Pancreas (tissue), 10 donors: ENCODE measurements at regions not wholly inside any gene's neighbourhood (a gene's known extent, or its start where the extent isn't known, plus 50 kb on each side); places are given as distances from the start of the nearest gene placed in this dataset.

Experiments used
- ATAC-seq, 4 donors: fragments of 200-7000 bp; cut with Tn5 transposase; one replicate each; pipeline versions ENCODE4 v1.8.0 to v1.9.1; 2020; ENCODE audit warnings: mild to moderate bottlenecking in 4 of 4, moderate library complexity in 4 of 4
- DNase-seq, 6 donors: peaks; one replicate each; pipeline ENCODE4 v3.0.0-alpha.2; 2020
- FAIRE-seq: peaks from 2 replicates; lab custom pipeline; 2012; peaks lifted over from hg19 to GRCh38; lab: Jason Lieb, UNC
- H3K27ac ChIP-seq, 4 donors: fragments of 200-600 bp; sonication (generic); 1 replicate in 3 of 4; 2 replicates in 1 of 4; pipeline versions ENCODE4 v1.5.0 to v1.8.0; 2020
- H3K27me3 ChIP-seq, 4 donors: fragments of 200-600 bp; one replicate each; pipeline ENCODE4 v1.8.0; 2021
- H3K36me3 ChIP-seq, 3 donors: fragments of 200-600 bp; sonication (generic) in 1 of 3; one replicate each; pipeline versions ENCODE4 v1.5.0 to v1.8.0; 2020 to 2021
- H3K4me1 ChIP-seq, 3 donors: fragments of 200-600 bp; one replicate each; pipeline ENCODE4 v1.8.0; 2021
- H3K4me3 ChIP-seq, 4 donors: fragments of 200-600 bp; sonication (generic) in 2 of 4; one replicate each; pipeline versions ENCODE4 v1.5.0 to v1.8.0; 2020 to 2021
- H3K9me3 ChIP-seq, 4 donors: fragments of 200-600 bp; one replicate each; pipeline ENCODE4 v1.8.0; 2021
- CTCF ChIP-seq, 4 donors: fragments of 200-600 bp; sonication (generic) in 3 of 4; IDR thresholded peaks; one replicate each; pipeline versions ENCODE4 v1.5.0 to v1.8.0; 2021; ENCODE audit warnings: antibody characterized with exemption in 4 of 4
- WGBS, 2 donors: extraction: QIAGEN DNeasy Blood & Tissue Kit; methylation state at CpG; one replicate each; pipeline ENCODE4 v1.1.7; 2013; 5-methylcytosine and 5-hydroxymethylcytosine counted together
- intact Hi-C, 3 donors: fragments of 100-400 bp; cut with DNase I; formaldehyde crosslinking; loops; one replicate each; pipeline versions ENCODE4 v1.11.1 to v1.14.2; 2022
- donor health status: healthy with polysubstance abuse.
- donor health status: DM: no; HTN: no; CAD: no; lungs with moderate emphysema.
- donor health status: DM: no; HTN: no; CAD: no.
- donor health status: control.
- donor health status: control.
- donor health status: Bipolar disorder and iron deficiency.
- donor health status: DM: yes; HTN: yes; CAD: no.
- donor health status: DM: no; HTN: no; CAD: no.
- donor health status: DM: no; HTN: no; CAD: no.
- donor health status: DM: yes; HTN: yes; CAD: no.

DNA sequence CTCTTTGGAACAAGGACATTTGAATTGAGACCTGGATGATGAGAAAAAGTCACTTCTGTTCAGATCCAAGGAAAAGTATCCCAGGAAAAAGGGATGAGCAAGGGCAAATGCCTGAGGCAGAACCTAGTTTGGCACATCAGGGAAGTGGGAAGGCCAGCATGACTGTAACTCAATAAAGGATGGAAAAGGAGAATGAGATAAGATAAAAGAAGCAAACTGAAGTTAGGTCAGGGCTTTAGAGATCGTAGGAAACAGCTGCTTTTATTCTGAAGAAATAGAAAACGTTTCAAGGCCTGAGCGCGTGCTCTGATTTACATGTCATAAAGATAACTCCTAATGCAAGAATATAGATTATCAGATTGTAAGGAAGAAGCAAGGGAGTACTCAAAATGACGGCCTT lies 450.0 kb downstream of the FRK start:
- H3K36me3 ChIP-seq, result no peaks in the 10 kb centered on the region
- 62 to 63% methylated on average over 5 of the region's 5 CpGs for WGBS, 2 donors
- intact Hi-C loops, result no loop called here
- H3K27ac ChIP-seq, result no peak overlapping the region
- no peak overlapping the region for H3K4me3 ChIP-seq
- DNase-seq (no peak), FAIRE-seq (no peak), ATAC-seq (no peak)
- TF ChIP-seq CTCF (IDR thresholded peaks at IDR 0.05), result no peak
- no peaks in the 10 kb centered on the region for H3K4me1 ChIP-seq
- H3K27me3 ChIP-seq, result no peaks in the 10 kb centered on the region
- H3K9me3 ChIP-seq, result no peaks in the 10 kb centered on the region

DNA sequence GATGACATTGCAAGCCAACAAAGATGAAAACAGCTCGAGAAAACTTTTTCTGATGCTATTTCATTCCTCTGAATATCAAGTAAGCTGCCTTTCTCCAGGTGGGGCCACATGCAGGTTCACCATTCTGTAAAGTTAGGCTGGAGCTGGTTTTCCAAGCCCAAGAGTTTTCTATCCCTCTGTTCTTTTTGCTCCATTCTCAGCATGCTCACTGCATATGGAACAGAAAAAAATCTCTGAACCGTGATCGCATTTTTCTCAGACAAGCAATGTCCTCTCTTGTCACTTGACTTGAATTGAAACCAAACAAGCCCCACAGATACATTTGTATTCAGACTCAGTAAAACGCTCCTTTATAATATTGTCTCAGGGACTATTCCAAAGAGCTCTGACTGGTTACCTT lies 451.6 kb downstream of the FRK start:
- no peak for FAIRE-seq
- no peaks in the 10 kb centered on the region for H3K4me1 ChIP-seq
- no peaks in the 10 kb centered on the region for H3K27me3 ChIP-seq
- no peak overlapping the region for H3K27ac ChIP-seq
- H3K9me3 ChIP-seq, result no peaks in the 10 kb centered on the region
- H3K36me3 ChIP-seq, result no peaks in the 10 kb centered on the region
- no peak for DNase-seq
- intact Hi-C loops, result no loop called here
- no peak overlapping the region for H3K4me3 ChIP-seq
- ATAC-seq, result no peak
- TF ChIP-seq CTCF (IDR thresholded peaks at IDR 0.05), result no peak
- WGBS, 2 donors, result 66 to 81% methylated on average over 4 of the region's 4 CpGs

DNA sequence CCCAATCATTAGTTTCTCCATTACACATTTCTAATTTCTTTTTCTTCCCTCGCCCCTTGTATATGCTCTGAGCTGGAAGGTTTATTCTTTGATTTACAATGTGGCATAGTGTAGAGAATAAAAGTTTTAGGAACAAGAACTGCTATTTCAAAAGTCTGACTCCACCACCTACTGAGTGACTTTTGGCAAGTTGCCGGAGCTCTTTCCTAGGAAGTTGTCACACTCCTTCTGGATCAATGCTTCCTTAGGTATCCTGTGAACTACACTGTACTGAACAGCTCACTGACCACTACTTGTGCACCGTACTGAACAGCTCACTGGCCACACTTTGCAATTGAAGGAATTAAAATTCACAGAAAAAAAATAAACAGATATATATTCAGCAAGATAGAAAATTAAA lies 458.2 kb downstream of the FRK start:
- no peak for TF ChIP-seq CTCF (IDR thresholded peaks at IDR 0.05)
- WGBS, 2 donors, result 60 to 61% methylated on average over 3 of the region's 3 CpGs
- Histone ChIP-seq H3K9me3 (no peaks in the 10 kb centered on the region), H3K36me3 (no peaks in the 10 kb centered on the region), H3K4me3 (no peak overlapping the region), H3K4me1 (no peaks in the 10 kb centered on the region), H3K27me3 (no peaks in the 10 kb centered on the region), H3K27ac (no peak overlapping the region)
- ATAC-seq, result no peak
- no peak for DNase-seq
- intact Hi-C loops, result no loop called here
- no peak for FAIRE-seq

DNA sequence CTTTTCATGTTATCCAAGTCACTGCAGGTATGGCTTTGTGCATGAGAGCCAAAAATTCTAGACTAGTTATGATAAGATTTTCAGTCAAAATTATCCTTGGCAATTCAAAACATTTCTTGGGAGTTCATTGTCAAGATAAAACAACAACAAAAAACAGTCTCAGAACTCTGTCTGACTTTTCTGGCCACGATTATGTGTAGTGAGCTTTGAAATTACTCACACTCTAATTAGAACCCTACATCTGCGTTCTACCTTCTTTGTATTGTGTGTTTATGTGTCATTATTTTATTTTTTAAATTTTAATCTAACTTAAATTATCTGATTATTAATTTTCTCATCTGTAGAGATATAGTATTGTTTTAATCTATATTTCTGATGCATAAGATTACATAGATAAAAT lies 459.2 kb downstream of the FRK start:
- no peak for ATAC-seq
- TF ChIP-seq CTCF (IDR thresholded peaks at IDR 0.05), result no peak
- WGBS, 2 donors, result 62 to 71% methylated on average over 2 of the region's 2 CpGs
- no peak for FAIRE-seq
- H3K4me1 ChIP-seq, result no peaks in the 10 kb centered on the region
- intact Hi-C loops, result no loop called here
- no peaks in the 10 kb centered on the region for H3K36me3 ChIP-seq
- H3K9me3 ChIP-seq, result no peaks in the 10 kb centered on the region
- no peak overlapping the region for H3K27ac ChIP-seq
- H3K4me3 ChIP-seq, result no peak overlapping the region
- no peaks in the 10 kb centered on the region for H3K27me3 ChIP-seq
- no peak for DNase-seq

DNA sequence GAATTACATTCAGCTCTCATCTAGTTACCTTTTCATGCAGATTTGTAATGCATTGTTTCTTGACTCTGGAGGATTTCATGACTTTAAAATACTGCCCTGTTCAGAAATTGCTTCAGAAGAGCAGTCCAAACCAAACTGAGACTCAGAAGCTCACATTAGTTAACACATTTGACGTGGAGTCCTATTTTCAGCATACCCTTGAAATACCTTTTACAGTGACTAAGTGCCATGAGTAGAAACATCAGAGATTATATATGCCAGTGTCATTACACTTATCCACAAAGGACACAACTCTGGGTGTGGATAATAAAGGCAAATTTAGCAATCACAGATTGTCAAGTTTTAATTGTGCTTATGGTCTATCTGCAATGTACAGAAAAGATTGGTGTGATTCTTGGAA lies 459.6 kb downstream of the FRK start:
- WGBS, 2 donors, result 50 to 74% methylated on average over 1 of the region's 1 CpG
- H3K4me1 ChIP-seq, result no peaks in the 10 kb centered on the region
- ATAC-seq (no peak), DNase-seq (no peak), FAIRE-seq (no peak)
- TF ChIP-seq CTCF (IDR thresholded peaks at IDR 0.05), result no peak
- intact Hi-C loops, result no loop called here
- no peak overlapping the region for H3K27ac ChIP-seq
- H3K36me3 ChIP-seq, result no peaks in the 10 kb centered on the region
- no peaks in the 10 kb centered on the region for H3K9me3 ChIP-seq
- H3K27me3 ChIP-seq, result no peaks in the 10 kb centered on the region
- no peak overlapping the region for H3K4me3 ChIP-seq
